DOHH2 (cell line): ENCODE measurements at regions not wholly inside any gene's neighbourhood (a gene's known extent, or its start where the extent isn't known, plus 50 kb on each side); places are given as distances from the start of the nearest gene placed in this dataset.

Experiments
- EZH2phosphoT487 ChIP-seq: fragments of 200-600 bp; sonication (generic); IDR thresholded peaks from 2 replicates; pipeline ENCODE4 v1.6.1; 2017; ENCODE audit warnings: borderline replicate concordance, mild to moderate bottlenecking, antibody characterized with exemption, low read length, moderate library complexity, mixed read lengths
- TF ChIP-seq, protein P1 (sequence below): fragments of 200-600 bp; sonication (generic); IDR thresholded peaks from one replicate; pipeline ENCODE4 v1.5.1; 2014; ENCODE audit warnings: antibody characterized with exemption, mild to moderate bottlenecking, low read depth, low read length; ENCODE audit not compliant: poor library complexity, severe bottlenecking

DNA sequence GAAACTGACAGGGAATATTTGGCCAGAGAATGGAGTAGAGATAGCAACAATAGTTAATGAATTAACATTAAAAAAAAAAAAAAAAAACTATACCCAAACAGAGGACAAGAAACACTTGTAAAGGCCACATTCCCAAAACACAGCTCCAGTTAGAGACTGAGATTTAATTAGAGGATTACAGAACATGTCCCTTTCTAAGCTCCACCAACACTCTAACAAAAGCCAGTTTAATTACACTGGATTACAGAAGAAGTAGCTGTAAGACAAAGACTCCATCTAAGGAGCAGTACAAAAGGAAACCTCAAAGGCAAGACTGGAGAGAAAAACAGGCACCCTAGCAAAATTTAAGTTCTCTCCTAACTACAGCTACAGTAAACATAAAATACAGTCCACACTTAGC is 1247.7 kb upstream of the AGA start:
- TF ChIP-seq, protein P1, sequence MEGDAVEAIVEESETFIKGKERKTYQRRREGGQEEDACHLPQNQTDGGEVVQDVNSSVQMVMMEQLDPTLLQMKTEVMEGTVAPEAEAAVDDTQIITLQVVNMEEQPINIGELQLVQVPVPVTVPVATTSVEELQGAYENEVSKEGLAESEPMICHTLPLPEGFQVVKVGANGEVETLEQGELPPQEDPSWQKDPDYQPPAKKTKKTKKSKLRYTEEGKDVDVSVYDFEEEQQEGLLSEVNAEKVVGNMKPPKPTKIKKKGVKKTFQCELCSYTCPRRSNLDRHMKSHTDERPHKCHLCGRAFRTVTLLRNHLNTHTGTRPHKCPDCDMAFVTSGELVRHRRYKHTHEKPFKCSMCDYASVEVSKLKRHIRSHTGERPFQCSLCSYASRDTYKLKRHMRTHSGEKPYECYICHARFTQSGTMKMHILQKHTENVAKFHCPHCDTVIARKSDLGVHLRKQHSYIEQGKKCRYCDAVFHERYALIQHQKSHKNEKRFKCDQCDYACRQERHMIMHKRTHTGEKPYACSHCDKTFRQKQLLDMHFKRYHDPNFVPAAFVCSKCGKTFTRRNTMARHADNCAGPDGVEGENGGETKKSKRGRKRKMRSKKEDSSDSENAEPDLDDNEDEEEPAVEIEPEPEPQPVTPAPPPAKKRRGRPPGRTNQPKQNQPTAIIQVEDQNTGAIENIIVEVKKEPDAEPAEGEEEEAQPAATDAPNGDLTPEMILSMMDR: no peak
- no peak for TF ChIP-seq EZH2phosphoT487
